Endothelial cell of umbilical vein (primary cell): ENCODE measurements at regions not wholly inside any gene's neighbourhood (a gene's known extent, or its start where the extent isn't known, plus 50 kb on each side); places are given as distances from the start of the nearest gene placed in this dataset.

Source experiments
- CTCF ChIP-seq, 2 donors: IDR thresholded peaks; 1 replicate in 1 of 2; 2 replicates in 1 of 2; pipeline ENCODE4 v1.5.1; 2011; ENCODE audit warnings: low read length in 2 of 2, mild to moderate bottlenecking in 2 of 2, moderate library complexity in 2 of 2, control low read depth in 1 of 2, inconsistent platforms in 1 of 2, low read depth in 1 of 2; ENCODE audit not compliant: insufficient read depth in 1 of 2; ENCODE audit errors: extremely low read depth in 1 of 2
- EZH2 ChIP-seq: IDR thresholded peaks from 2 replicates; pipeline ENCODE4 v1.6.1; 2012; ENCODE audit warnings: borderline replicate concordance, low read depth, mild to moderate bottlenecking, moderate library complexity, low read length, inconsistent platforms; ENCODE audit not compliant: severe bottlenecking
- GATA2 ChIP-seq: IDR thresholded peaks from 2 replicates; pipeline ENCODE4 v1.7.0; 2011; ENCODE audit warnings: low read depth, mild to moderate bottlenecking, moderate library complexity, mixed read lengths, low read length; ENCODE audit not compliant: insufficient read length, insufficient read depth
- JUN ChIP-seq: IDR thresholded peaks from 2 replicates; pipeline ENCODE4 v1.6.1; 2011; ENCODE audit warnings: borderline replicate concordance, low read depth; ENCODE audit not compliant: insufficient read length, insufficient read depth
- MAX ChIP-seq: IDR thresholded peaks from 2 replicates; pipeline ENCODE4 v1.6.1; 2011; ENCODE audit not compliant: insufficient read depth, insufficient read length
- MYC ChIP-seq: IDR thresholded peaks from one replicate; pipeline ENCODE4 v1.6.1; 2011; ENCODE audit warnings: mild to moderate bottlenecking, low read depth, low read length
- POLR2A ChIP-seq: IDR thresholded peaks from 2 replicates; pipeline ENCODE4 v1.6.1; 2012; ENCODE audit warnings: low read depth, mild to moderate bottlenecking, control low read depth, low read length
- POLR2AphosphoS5 ChIP-seq: IDR thresholded peaks from 2 replicates; pipeline ENCODE4 v1.6.1; 2012; ENCODE audit warnings: low read depth, mild to moderate bottlenecking, control low read depth, low read length, moderate library complexity; ENCODE audit not compliant: insufficient read depth

GRCh38 chr3:106341586-106342162 lies 472.9 kb upstream of the CBLB start:
- TF ChIP-seq CTCF (IDR thresholded peaks at IDR 0.05; ENCODE audit: extremely low read depth in 1 of 2, insufficient read depth in 1 of 2, low read depth in 1 of 2, low read length in 2 of 2) (no peak), POLR2A (no peak), MYC (no peak), POLR2AphosphoS5 (no peak), JUN (no peak), GATA2 (no peak), EZH2 (no peak), MAX (no peak)
